Esophagus muscularis mucosa (tissue), 3 donors: ENCODE measurements at regions not wholly inside any gene's neighbourhood (a gene's known extent, or its start where the extent isn't known, plus 50 kb on each side); places are given as distances from the start of the nearest gene placed in this dataset.

ENCODE experiments used
- POLR2A ChIP-seq: fragments of 450-650 bp; IDR thresholded peaks from one replicate; pipeline ENCODE4 v1.6.1; 2017; ENCODE audit warnings: antibody characterized with exemption, moderate library complexity, mild to moderate bottlenecking, low read depth
- POLR2AphosphoS5 ChIP-seq, 2 donors: sonication (generic); formaldehyde crosslinking; IDR thresholded peaks; one replicate each; pipeline ENCODE4 v1.6.1; 2017; ENCODE audit warnings: antibody characterized with exemption in 2 of 2
- TF ChIP-seq, protein P1 (sequence below), 3 experiments: fragments of 200-600 bp in 2 of 3; fragments of 450-650 bp in 1 of 3; sonication (generic) in 2 of 3; IDR thresholded peaks; one replicate each; pipeline ENCODE4 v1.5.1; 2017 to 2019; ENCODE audit warnings: antibody characterized with exemption in 3 of 3, mild to moderate bottlenecking in 2 of 3, moderate library complexity in 1 of 3

DNA sequence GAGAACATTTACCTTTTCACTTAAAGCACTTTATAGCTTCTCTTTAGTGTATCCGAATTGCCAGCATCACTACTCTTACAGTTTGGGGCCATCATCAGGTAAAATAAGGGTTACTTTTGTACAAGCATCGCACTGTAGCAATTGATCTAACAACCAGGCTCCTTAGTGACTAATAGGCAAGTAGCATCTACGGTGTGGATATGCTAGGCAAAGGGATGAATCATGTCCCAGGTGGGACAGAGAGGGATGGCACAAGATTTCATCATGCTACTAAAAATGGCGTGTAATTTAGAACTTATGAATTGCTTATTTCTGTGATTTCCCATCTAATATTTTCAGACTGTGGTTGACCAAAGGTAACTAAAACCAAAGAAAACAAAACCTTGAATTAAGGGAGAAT, 582.3 kb downstream of the KCNH5 start:
- TF ChIP-seq, protein P1, sequence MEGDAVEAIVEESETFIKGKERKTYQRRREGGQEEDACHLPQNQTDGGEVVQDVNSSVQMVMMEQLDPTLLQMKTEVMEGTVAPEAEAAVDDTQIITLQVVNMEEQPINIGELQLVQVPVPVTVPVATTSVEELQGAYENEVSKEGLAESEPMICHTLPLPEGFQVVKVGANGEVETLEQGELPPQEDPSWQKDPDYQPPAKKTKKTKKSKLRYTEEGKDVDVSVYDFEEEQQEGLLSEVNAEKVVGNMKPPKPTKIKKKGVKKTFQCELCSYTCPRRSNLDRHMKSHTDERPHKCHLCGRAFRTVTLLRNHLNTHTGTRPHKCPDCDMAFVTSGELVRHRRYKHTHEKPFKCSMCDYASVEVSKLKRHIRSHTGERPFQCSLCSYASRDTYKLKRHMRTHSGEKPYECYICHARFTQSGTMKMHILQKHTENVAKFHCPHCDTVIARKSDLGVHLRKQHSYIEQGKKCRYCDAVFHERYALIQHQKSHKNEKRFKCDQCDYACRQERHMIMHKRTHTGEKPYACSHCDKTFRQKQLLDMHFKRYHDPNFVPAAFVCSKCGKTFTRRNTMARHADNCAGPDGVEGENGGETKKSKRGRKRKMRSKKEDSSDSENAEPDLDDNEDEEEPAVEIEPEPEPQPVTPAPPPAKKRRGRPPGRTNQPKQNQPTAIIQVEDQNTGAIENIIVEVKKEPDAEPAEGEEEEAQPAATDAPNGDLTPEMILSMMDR (IDR thresholded peaks at IDR 0.05): no peak
- TF ChIP-seq POLR2A (no peak), POLR2AphosphoS5 (IDR thresholded peaks at IDR 0.05) (no peak)
